Endothelial cell of umbilical vein (primary cell): ENCODE measurements at regions not wholly inside any gene's neighbourhood (a gene's known extent, or its start where the extent isn't known, plus 50 kb on each side); places are given as distances from the start of the nearest gene placed in this dataset.
"Not testable (repeated sequence)": the region's sequence is repeated elsewhere in the genome, so short reads cannot be mapped to it uniquely, and the experiment has no call there.

Experiments used
- BruUV-seq: library from RNA; stranded (reverse); fragments of 400-500 nt; replicated peaks from 2 replicates; lab custom pipeline; 2021; lab: Mats Ljungman, UMichigan
- CTCF ChIA-PET: fragments of 300-600, 350-600 bp; sonication (Branson Sonifier 250); formaldehyde crosslinking; loops from one replicate; lab custom pipeline; 2021; ENCODE audit warnings: antibody characterized with exemption, inconsistent platforms; lab: Charles Lee
- POLR2A ChIA-PET: fragments of 300-600, 350-600 bp; sonication (Branson Sonifier 250); formaldehyde crosslinking; loops from one replicate; lab custom pipeline; 2021; ENCODE audit warnings: antibody characterized with exemption, inconsistent platforms; lab: Charles Lee
- DNase-seq: peaks from one replicate; pipeline ENCODE4 v3.0.0-alpha.2; 2011; ENCODE audit warnings: low read depth, low spot score
- FAIRE-seq: peaks from 2 replicates; lab custom pipeline; 2011; peaks lifted over from hg19 to GRCh38; lab: Jason Lieb, UNC
- H2AFZ ChIP-seq: 2 replicates; pipeline ENCODE4 v1.6.0; 2012; ENCODE audit warnings: low read depth, low read length, control low read depth, inconsistent platforms
- H3K27ac ChIP-seq: 2 replicates; pipeline ENCODE4 v1.5.1; 2011; ENCODE audit warnings: low read depth, mild to moderate bottlenecking, control low read depth, low read length, moderate library complexity; ENCODE audit not compliant: insufficient read depth
- H3K27me3 ChIP-seq, 2 experiments: 2 replicates each; pipeline versions ENCODE4 v1.6.0 to v1.6.1; 2011; ENCODE audit warnings: low read length in 2 of 2, mixed read lengths in 1 of 2; ENCODE audit not compliant: control insufficient read depth in 2 of 2, insufficient read depth in 2 of 2
- H3K36me3 ChIP-seq, 2 experiments: 2 replicates in 1 of 2; 3 replicates in 1 of 2; pipeline ENCODE4 v1.5.1; 2011; ENCODE audit warnings: low read length in 2 of 2, mild to moderate bottlenecking in 1 of 2, moderate library complexity in 1 of 2; ENCODE audit not compliant: control insufficient read depth in 2 of 2, insufficient read depth in 2 of 2; ENCODE audit errors: extremely low read depth in 1 of 2
- H3K4me1 ChIP-seq: 3 replicates; pipeline ENCODE4 v1.5.1; 2011; ENCODE audit warnings: mild to moderate bottlenecking, low read length; ENCODE audit not compliant: control insufficient read depth, insufficient read depth; ENCODE audit errors: extremely low read depth
- H3K4me2 ChIP-seq: 2 replicates; pipeline ENCODE4 v1.6.1; 2011; ENCODE audit warnings: low read length, control low read depth, mixed read lengths; ENCODE audit not compliant: insufficient read depth
- H3K4me3 ChIP-seq, 3 experiments: fragments of 200-600 bp in 1 of 3; sonication (generic), shearing (Covaris generic) in 1 of 3; replicated peaks in 1 of 3; 2 replicates each; pipeline ENCODE4 v1.5.1; 2011 to 2016; ENCODE audit warnings: control low read depth in 3 of 3, low read length in 3 of 3, mild to moderate bottlenecking in 2 of 3, inconsistent platforms in 1 of 3, low read depth in 1 of 3, moderate library complexity in 1 of 3; ENCODE audit not compliant: insufficient read depth in 1 of 3
- H3K79me2 ChIP-seq: 2 replicates; pipeline ENCODE4 v1.6.0; 2012; ENCODE audit warnings: low read length, inconsistent platforms; ENCODE audit not compliant: control insufficient read depth, insufficient read depth
- H3K9ac ChIP-seq: replicated peaks from 2 replicates; pipeline ENCODE3; 2011; ENCODE audit warnings: low read length, control low read depth; ENCODE audit not compliant: insufficient read depth; ENCODE audit errors: extremely low read depth
- H3K9me1 ChIP-seq: replicated peaks from 3 replicates; pipeline ENCODE4 v1.6.0; 2011; ENCODE audit warnings: mild to moderate bottlenecking, low read length; ENCODE audit not compliant: control insufficient read depth, insufficient read depth; ENCODE audit errors: extremely low read depth
- H3K9me3 ChIP-seq: replicated peaks from 2 replicates; pipeline ENCODE4 v1.5.1; 2012; ENCODE audit warnings: low read length, inconsistent platforms; ENCODE audit not compliant: control insufficient read depth, insufficient read depth
- H4K20me1 ChIP-seq: replicated peaks from 2 replicates; pipeline ENCODE3; 2011; ENCODE audit warnings: mild to moderate bottlenecking, low read length; ENCODE audit not compliant: control insufficient read depth, insufficient read depth; ENCODE audit errors: extremely low read depth
- dilution Hi-C: fragments of 300-500 bp; cut with MboI; formaldehyde crosslinking; loops from one replicate; pipeline ENCODE4 v1.15.0; 2019; ENCODE audit warnings: low sequenced_read_pairs; ENCODE audit not compliant: extremely low pct_ligation_motif_present
- intact Hi-C: fragments of 100-400 bp; cut with micrococcal nuclease; formaldehyde crosslinking; loops from one replicate; pipeline ENCODE4 v1.10.0; 2022

DNA sequence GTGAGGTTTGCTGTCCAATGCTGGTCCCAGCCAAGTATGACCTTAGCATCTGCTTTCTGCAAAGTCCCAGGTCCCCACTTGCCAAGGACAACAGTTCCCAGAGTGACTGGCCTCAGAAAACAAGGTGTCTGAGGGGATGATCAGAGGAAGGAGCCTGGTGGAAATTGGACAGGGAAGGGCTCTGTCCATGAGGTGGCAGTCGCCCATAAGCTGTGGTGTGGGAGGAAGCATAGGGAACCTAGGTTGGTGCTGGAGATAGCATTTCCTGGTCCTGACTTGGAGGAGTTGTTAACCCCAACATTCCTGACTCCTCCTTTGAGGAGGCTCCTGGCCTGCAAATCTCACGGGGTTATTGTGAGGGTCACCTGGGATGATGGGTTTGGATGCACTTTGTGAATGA is 77.8 kb downstream of the LIMS4 start:
- dilution Hi-C loops, H3K9me3 ChIP-seq, H3K9me1 ChIP-seq, BruUV-seq, H3K36me3 ChIP-seq, H3K79me2 ChIP-seq, H3K4me2 ChIP-seq, H4K20me1 ChIP-seq, H3K4me1 ChIP-seq, POLR2A ChIA-PET, H3K27ac ChIP-seq, CTCF ChIA-PET, H3K27me3 ChIP-seq, H3K4me3 ChIP-seq, intact Hi-C loops, DNase-seq, H3K9ac ChIP-seq, H2AFZ ChIP-seq: not testable (repeated sequence)
- peak; percentile 96 for FAIRE-seq

DNA sequence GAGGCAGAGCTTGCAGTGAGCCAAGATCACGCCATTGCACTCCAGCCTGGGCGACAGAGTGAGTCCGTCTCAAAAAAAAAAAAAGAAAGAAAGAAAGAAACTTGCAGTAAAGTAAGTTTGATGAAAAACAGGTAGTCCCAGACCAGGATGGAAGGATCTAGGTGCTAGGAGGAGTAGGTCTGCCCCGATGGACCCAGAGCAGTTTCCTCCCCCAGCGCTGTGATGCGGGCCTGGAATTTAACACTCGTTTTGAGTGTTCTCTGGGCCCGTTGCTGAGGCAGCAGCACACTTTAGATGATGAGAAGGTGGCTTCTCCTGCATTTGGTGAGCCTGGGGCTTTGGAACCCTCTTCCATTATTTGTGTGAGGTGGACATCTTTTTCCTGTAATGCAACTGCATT is 80.2 kb downstream of the LIMS4 start:
- H3K27me3 ChIP-seq, intact Hi-C loops, H3K9ac ChIP-seq, dilution Hi-C loops, CTCF ChIA-PET, H4K20me1 ChIP-seq, H3K9me1 ChIP-seq, H3K4me1 ChIP-seq, H3K27ac ChIP-seq, BruUV-seq, H3K4me2 ChIP-seq, H3K9me3 ChIP-seq, H3K36me3 ChIP-seq, H3K79me2 ChIP-seq, H3K4me3 ChIP-seq, H2AFZ ChIP-seq, DNase-seq, POLR2A ChIA-PET: not testable (repeated sequence)
- FAIRE-seq, result peak; percentile 78

DNA sequence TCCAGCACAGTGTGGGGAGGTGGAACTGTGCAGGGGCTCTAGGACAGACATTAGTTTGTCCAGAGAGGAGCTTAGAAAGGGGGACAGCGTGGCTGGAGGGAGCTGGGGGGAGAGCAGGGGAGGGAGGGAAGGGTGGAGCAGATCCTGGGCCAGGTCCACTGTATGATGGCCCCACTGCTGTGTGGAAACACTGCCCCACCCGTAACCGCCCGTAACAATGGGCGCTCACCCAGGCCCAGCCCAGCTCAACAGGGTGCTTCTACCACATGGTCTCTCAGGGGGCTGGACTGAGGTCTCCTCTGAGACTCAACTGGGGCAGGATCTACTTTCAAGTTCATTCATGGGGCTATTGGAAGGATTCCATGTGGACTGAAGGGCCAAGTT is 81.6 kb downstream of the LIMS4 start:
- peak; percentile 40 for FAIRE-seq

GRCh38 chr2:110390351-110391034 is 82.1 kb downstream of the LIMS4 start:
- POLR2A ChIA-PET, dilution Hi-C loops, H3K9me3 ChIP-seq: not testable (repeated sequence)

More for the DNA sequence above, 81.6 kb downstream of the LIMS4 start:
- H3K9me3 ChIP-seq, H3K4me2 ChIP-seq, H4K20me1 ChIP-seq, H2AFZ ChIP-seq, H3K27ac ChIP-seq, H3K27me3 ChIP-seq, H3K79me2 ChIP-seq, dilution Hi-C loops, intact Hi-C loops, CTCF ChIA-PET, POLR2A ChIA-PET, H3K4me1 ChIP-seq, H3K9me1 ChIP-seq, H3K9ac ChIP-seq, DNase-seq, H3K36me3 ChIP-seq, H3K4me3 ChIP-seq, BruUV-seq: not testable (repeated sequence)

More at GRCh38 chr2:110390351-110391034, 82.1 kb downstream of the LIMS4 start:
- H2AFZ ChIP-seq, BruUV-seq, H3K4me2 ChIP-seq, H3K79me2 ChIP-seq, H3K4me1 ChIP-seq, H3K36me3 ChIP-seq, H3K9me1 ChIP-seq, H4K20me1 ChIP-seq, CTCF ChIA-PET, H3K4me3 ChIP-seq, H3K27me3 ChIP-seq, intact Hi-C loops, H3K27ac ChIP-seq, H3K9ac ChIP-seq: not testable (repeated sequence)
- FAIRE-seq, result peak; percentile 99
- DNase-seq, result peak; percentile 4
